SK-N-MC (cell line): ENCODE measurements at regions not wholly inside any gene's neighbourhood (a gene's known extent, or its start where the extent isn't known, plus 50 kb on each side); places are given as distances from the start of the nearest gene placed in this dataset.

Experiments used
- EZH2 ChIP-seq: fragments of 200-600 bp; sonication (generic); IDR thresholded peaks from one replicate; pipeline ENCODE4 v1.6.1; 2017; ENCODE audit warnings: antibody characterized with exemption
- POLR2AphosphoS5 ChIP-seq: IDR thresholded peaks from 2 replicates; pipeline ENCODE4 v1.6.1; 2012; ENCODE audit warnings: mild to moderate bottlenecking, low read depth, low read length, borderline replicate concordance

DNA sequence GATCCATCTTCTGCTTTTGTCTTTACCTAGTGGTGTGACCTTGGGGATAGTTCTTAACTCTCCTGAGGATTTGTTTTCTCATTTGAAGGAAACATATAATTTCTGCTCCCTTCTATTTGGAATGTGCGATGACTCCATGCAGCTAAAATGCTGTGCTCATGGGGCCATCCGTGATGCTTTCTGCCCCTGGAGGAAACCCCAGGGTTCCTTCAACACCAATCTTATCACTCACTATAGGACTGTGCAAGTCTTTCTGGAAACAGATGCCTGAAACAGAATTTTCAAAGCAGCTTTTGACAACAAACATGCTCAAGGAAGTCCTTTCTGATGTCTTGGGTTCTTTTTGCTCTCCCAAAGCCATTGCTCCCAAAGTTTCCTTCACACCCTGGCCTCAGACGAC is 128.8 kb upstream of the GGTLC1 start:
- TF ChIP-seq EZH2, result no peak
- TF ChIP-seq POLR2AphosphoS5, result no peak
